IMR-90 (cell line): ENCODE measurements at regions not wholly inside any gene's neighbourhood (a gene's known extent, or its start where the extent isn't known, plus 50 kb on each side); places are given as distances from the start of the nearest gene placed in this dataset.

Experiments used
- ATAC-seq: fragments of 200-7000 bp; cut with Tn5 transposase; 2 replicates; pipeline ENCODE4 v1.9.1; 2020; ENCODE audit warnings: low read depth, mild to moderate bottlenecking, moderate library complexity
- BruUV-seq: library from RNA; stranded (reverse); fragments of 400-500 nt; replicated peaks from 2 replicates; lab custom pipeline; 2021; lab: Mats Ljungman, UMichigan
- CTCF ChIA-PET: fragments of 300-600 bp; formaldehyde crosslinking; extraction: SDS; loops from one replicate; lab custom pipeline; 2021; ENCODE audit warnings: antibody characterized with exemption; lab: Yijun Ruan, JAX
- POLR2A ChIA-PET: fragments of 300-600 bp; sonication (Branson Sonifier 250); formaldehyde crosslinking; loops from one replicate; lab custom pipeline; 2022; ENCODE audit warnings: antibody characterized with exemption; ENCODE audit not compliant: unreplicated experiment; lab: Charles Lee
- DNase-seq: peaks from one replicate; pipeline ENCODE4 v3.0.0; 2013
- H2AFZ ChIP-seq: replicated peaks from 2 replicates; pipeline ENCODE3; 2013; ENCODE audit warnings: low read length, mild to moderate bottlenecking; ENCODE audit not compliant: poor library complexity
- H2AK5ac ChIP-seq: 2 replicates; pipeline ENCODE4 v1.6.1; 2013; ENCODE audit warnings: low read depth, low read length, inconsistent platforms
- H2AK9ac ChIP-seq: replicated peaks from 2 replicates; pipeline ENCODE3; 2013; ENCODE audit warnings: mild to moderate bottlenecking, low read depth, low read length, moderate library complexity; ENCODE audit not compliant: poor library complexity
- H2BK120ac ChIP-seq: 2 replicates; pipeline ENCODE4 v1.6.1; 2013; ENCODE audit warnings: low read depth, low read length, inconsistent platforms
- H2BK15ac ChIP-seq: 3 replicates; pipeline ENCODE4 v1.6.1; 2013; ENCODE audit warnings: low read depth, low read length, inconsistent platforms
- H2BK20ac ChIP-seq: 2 replicates; pipeline ENCODE4 v1.6.1; 2013; ENCODE audit warnings: low read depth, mild to moderate bottlenecking, inconsistent platforms, low read length, moderate library complexity
- H2BK5ac ChIP-seq: 2 replicates; pipeline ENCODE4 v1.6.1; 2013; ENCODE audit warnings: mild to moderate bottlenecking, low read depth, low read length, inconsistent platforms; ENCODE audit not compliant: poor library complexity, severe bottlenecking
- H3K14ac ChIP-seq: replicated peaks from 2 replicates; pipeline ENCODE4 v1.6.1; 2013; ENCODE audit warnings: low read depth, low read length, inconsistent platforms
- H3K18ac ChIP-seq: 2 replicates; pipeline ENCODE4 v1.6.1; 2013; ENCODE audit warnings: low read depth, low read length, control low read depth
- H3K23ac ChIP-seq: 2 replicates; pipeline ENCODE4 v1.6.1; 2013; ENCODE audit warnings: low read depth, low read length, inconsistent platforms
- H3K27ac ChIP-seq: 2 replicates; pipeline ENCODE4 v1.5.1; 2013; ENCODE audit warnings: mild to moderate bottlenecking, control low read depth, low read length; ENCODE audit not compliant: insufficient read depth
- H3K27me3 ChIP-seq: 2 replicates; pipeline ENCODE4 v1.6.1; 2013; ENCODE audit warnings: low read length; ENCODE audit not compliant: control insufficient read depth, insufficient read depth
- H3K36me3 ChIP-seq: 2 replicates; pipeline ENCODE4 v1.6.1; 2013; ENCODE audit warnings: low read length, mixed read lengths; ENCODE audit not compliant: control insufficient read depth, insufficient read depth
- H3K4ac ChIP-seq: 2 replicates; pipeline ENCODE4 v1.6.1; 2013; ENCODE audit warnings: low read depth, low read length, inconsistent platforms
- H3K4me1 ChIP-seq: 2 replicates; pipeline ENCODE4 v1.6.1; 2013; ENCODE audit warnings: low read length, mixed read lengths; ENCODE audit not compliant: control insufficient read depth, insufficient read depth
- H3K4me2 ChIP-seq: 2 replicates; pipeline ENCODE4 v1.6.1; 2013; ENCODE audit warnings: low read depth, mild to moderate bottlenecking, control low read depth, low read length, moderate library complexity
- H3K4me3 ChIP-seq: 2 replicates; pipeline ENCODE4 v1.5.1; 2013; ENCODE audit warnings: low read depth, mild to moderate bottlenecking, control low read depth, low read length, moderate library complexity; ENCODE audit not compliant: insufficient read depth
- H3K56ac ChIP-seq: 2 replicates; pipeline ENCODE4 v1.6.1; 2013; ENCODE audit warnings: low read length, inconsistent platforms; ENCODE audit not compliant: insufficient read depth; ENCODE audit errors: extremely low read depth
- H3K79me1 ChIP-seq, 2 experiments: 2 replicates each; pipeline ENCODE4 v1.6.1; 2013; ENCODE audit warnings: low read length in 2 of 2, inconsistent platforms in 1 of 2, low read depth in 1 of 2
- H3K9ac ChIP-seq: 2 replicates; pipeline ENCODE4 v1.6.1; 2013; ENCODE audit warnings: low read depth, low read length, control low read depth
- H3K9me1 ChIP-seq: 2 replicates; pipeline ENCODE4 v1.6.1; 2013; ENCODE audit warnings: low read length, inconsistent platforms; ENCODE audit not compliant: insufficient read depth
- H3K9me3 ChIP-seq: 2 replicates; pipeline ENCODE4 v1.6.1; 2013; ENCODE audit warnings: low read length; ENCODE audit not compliant: control insufficient read depth, insufficient read depth
- H4K20me1 ChIP-seq: 2 replicates; pipeline ENCODE4 v1.6.1; 2013; ENCODE audit warnings: low read length, inconsistent platforms; ENCODE audit not compliant: insufficient read depth
- H4K5ac ChIP-seq: 2 replicates; pipeline ENCODE4 v1.6.1; 2013; ENCODE audit warnings: mild to moderate bottlenecking, low read depth, low read length, control low read depth
- H4K8ac ChIP-seq, 2 experiments: 2 replicates each; pipeline ENCODE4 v1.6.1; 2013; ENCODE audit warnings: low read depth in 2 of 2, low read length in 2 of 2, control low read depth in 1 of 2, inconsistent platforms in 1 of 2
- H4K91ac ChIP-seq: 2 replicates; pipeline ENCODE4 v1.6.1; 2013; ENCODE audit warnings: low read depth, low read length, inconsistent platforms; ENCODE audit not compliant: insufficient read depth
- BHLHE40 ChIP-seq: fragments of 150-350 bp; IDR thresholded peaks from 2 replicates; pipeline ENCODE4 v1.6.1; 2016; ENCODE audit warnings: mild to moderate bottlenecking, low read depth, low read length
- CHD1 ChIP-seq: IDR thresholded peaks from 2 replicates; pipeline ENCODE4 v1.6.1; 2012; ENCODE audit warnings: low read depth, low read length, improper control_type of control experiment
- CTCF ChIP-seq: conservative IDR thresholded peaks from 2 replicates; pipeline ENCODE4 v1.5.1; 2012; ENCODE audit warnings: mild to moderate bottlenecking, low read depth, low read length, improper control_type of control experiment
- FOS ChIP-seq: fragments of 150-350 bp; IDR thresholded peaks from 2 replicates; pipeline ENCODE4 v1.6.1; 2016; ENCODE audit warnings: low read depth, low read length
- MAZ ChIP-seq: IDR thresholded peaks from 2 replicates; pipeline ENCODE4 v1.6.1; 2012; ENCODE audit warnings: low read depth, mild to moderate bottlenecking, low read length, improper control_type of control experiment, moderate library complexity, borderline replicate concordance
- NFE2L2 ChIP-seq: fragments of 150-350 bp; IDR thresholded peaks from 2 replicates; pipeline ENCODE4 v1.6.1; 2016; ENCODE audit warnings: low read depth, mild to moderate bottlenecking, low read length
- RAD21 ChIP-seq: IDR thresholded peaks from 2 replicates; pipeline ENCODE4 v1.6.1; 2012; ENCODE audit warnings: low read length, improper control_type of control experiment
- RCOR1 ChIP-seq: IDR thresholded peaks from 2 replicates; pipeline ENCODE4 v1.6.1; 2012; ENCODE audit warnings: mild to moderate bottlenecking, low read length, improper control_type of control experiment; ENCODE audit not compliant: insufficient replicate concordance
- RFX5 ChIP-seq: IDR thresholded peaks from 2 replicates; pipeline ENCODE4 v1.8.0; 2012; ENCODE audit warnings: low read depth, mild to moderate bottlenecking, low read length, moderate library complexity
- SMC3 ChIP-seq: fragments of 150-350 bp; IDR thresholded peaks from 2 replicates; pipeline ENCODE4 v1.6.1; 2016; ENCODE audit warnings: low read depth, mild to moderate bottlenecking, antibody characterized with exemption, low read length, moderate library complexity
- USF2 ChIP-seq: fragments of 150-350 bp; IDR thresholded peaks from 2 replicates; pipeline ENCODE4 v1.6.1; 2017; ENCODE audit warnings: mild to moderate bottlenecking, antibody characterized with exemption, low read length, low read depth
- WGBS, 2 experiments: methylation state at CpG; one replicate each; pipeline versions ENCODE4 v1.1.5 to v1.1.7; 2013; ENCODE audit warnings: missing lambda C conversion rate in 2 of 2; ENCODE audit not compliant: insufficient read length in 1 of 2; ENCODE audit errors: extremely low coverage in 2 of 2; 5-methylcytosine and 5-hydroxymethylcytosine counted together
- dilution Hi-C: fragments of 300-500 bp; cut with HindIII; formaldehyde crosslinking; loops from one replicate; pipeline ENCODE4 v1.14.3; 2018; ENCODE audit warnings: low sequenced_read_pairs; ENCODE audit not compliant: unreplicated experiment
- in situ Hi-C: fragments of 300-500 bp; cut with MboI; formaldehyde crosslinking; loops from 3 replicates; pipeline ENCODE4 v1.14.3; 2019; ENCODE audit warnings: low sequenced_read_pairs, inconsistent platforms, mixed read lengths
- intact Hi-C: fragments of 100-400 bp; cut with micrococcal nuclease; formaldehyde crosslinking; loops from 2 replicates; pipeline ENCODE4 v1.10.0; 2022
- TF ChIP-seq, protein P1 (sequence below): fragments of 150-350 bp; IDR thresholded peaks from 2 replicates; pipeline ENCODE4 v1.6.1; 2016; ENCODE audit warnings: low read depth, mild to moderate bottlenecking, low read length, moderate library complexity, borderline replicate concordance

DNA sequence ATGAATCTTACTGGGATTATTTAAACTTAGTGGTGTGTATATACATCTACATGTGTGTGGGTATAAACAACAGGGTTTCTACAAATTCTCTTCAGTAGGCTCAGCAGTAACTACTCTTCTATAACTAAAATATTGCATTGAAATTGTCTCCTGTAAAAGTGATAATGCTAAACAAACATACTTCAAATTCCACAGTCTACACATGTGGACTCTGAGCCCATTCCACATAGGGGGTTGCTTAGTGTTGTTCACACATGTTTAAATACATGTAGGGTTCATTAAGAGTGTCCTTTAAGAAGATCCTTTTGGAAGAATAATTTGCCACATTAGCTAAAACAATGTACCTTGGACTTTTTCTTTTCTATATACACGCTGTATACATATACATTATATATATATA lies 152.8 kb upstream of the VRK2 start:
- Histone ChIP-seq H3K14ac (no peak overlapping the region), H4K20me1 (no peaks in the 10 kb centered on the region), H2AK9ac (no peak overlapping the region), H3K23ac (no peak overlapping the region), H3K36me3 (no peaks in the 10 kb centered on the region), H2BK120ac (no peak overlapping the region), H3K9me3 (no peaks in the 10 kb centered on the region), H2BK15ac (no peak overlapping the region), H3K79me1 (no peaks in the 10 kb centered on the region), H3K9ac (no peak overlapping the region), H3K4me2 (no peak overlapping the region), H3K18ac (no peak overlapping the region), H2BK20ac (no peak overlapping the region), H3K9me1 (no peaks in the 10 kb centered on the region), H3K27ac (no peak overlapping the region), H3K27me3 (no peaks in the 10 kb centered on the region), H3K4me3 (no peak overlapping the region), H2AK5ac (no peak overlapping the region), H2BK5ac (no peak overlapping the region), H3K56ac (no peak overlapping the region), H3K4me1 (peaks cover 2% of the 10 kb centered on the region), H3K4ac (no peak overlapping the region), H4K91ac (no peak overlapping the region), H2AFZ (no peak overlapping the region), H4K8ac (no peak overlapping the region), H4K5ac (no peak overlapping the region)
- DNase-seq (no peak), ATAC-seq (no peak)
- intact Hi-C loops, result no loop called here
- dilution Hi-C loops, result no loop called here
- no CpG with 5 or more reads among the region's 1 CpG for WGBS, 2 experiments
- TF ChIP-seq RFX5 (no peak), RCOR1 (no peak), BHLHE40 (no peak), NFE2L2 (no peak), MAZ (no peak), SMC3 (no peak), USF2 (no peak), CTCF (no peak), CHD1 (no peak), FOS (no peak), RAD21 (no peak)
- TF ChIP-seq, protein P1, sequence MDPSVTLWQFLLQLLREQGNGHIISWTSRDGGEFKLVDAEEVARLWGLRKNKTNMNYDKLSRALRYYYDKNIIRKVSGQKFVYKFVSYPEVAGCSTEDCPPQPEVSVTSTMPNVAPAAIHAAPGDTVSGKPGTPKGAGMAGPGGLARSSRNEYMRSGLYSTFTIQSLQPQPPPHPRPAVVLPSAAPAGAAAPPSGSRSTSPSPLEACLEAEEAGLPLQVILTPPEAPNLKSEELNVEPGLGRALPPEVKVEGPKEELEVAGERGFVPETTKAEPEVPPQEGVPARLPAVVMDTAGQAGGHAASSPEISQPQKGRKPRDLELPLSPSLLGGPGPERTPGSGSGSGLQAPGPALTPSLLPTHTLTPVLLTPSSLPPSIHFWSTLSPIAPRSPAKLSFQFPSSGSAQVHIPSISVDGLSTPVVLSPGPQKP, result no peak
- ChIA-PET POLR2A (no interaction called here), CTCF (no interaction called here)
- no TSS peak for BruUV-seq
- in situ Hi-C loops, result no loop called here
